ENCODE measurements at regions not wholly inside any gene's neighbourhood (a gene's known extent, or its start where the extent isn't known, plus 50 kb on each side); places are given as distances from the start of the nearest gene placed in this dataset.

DNA sequence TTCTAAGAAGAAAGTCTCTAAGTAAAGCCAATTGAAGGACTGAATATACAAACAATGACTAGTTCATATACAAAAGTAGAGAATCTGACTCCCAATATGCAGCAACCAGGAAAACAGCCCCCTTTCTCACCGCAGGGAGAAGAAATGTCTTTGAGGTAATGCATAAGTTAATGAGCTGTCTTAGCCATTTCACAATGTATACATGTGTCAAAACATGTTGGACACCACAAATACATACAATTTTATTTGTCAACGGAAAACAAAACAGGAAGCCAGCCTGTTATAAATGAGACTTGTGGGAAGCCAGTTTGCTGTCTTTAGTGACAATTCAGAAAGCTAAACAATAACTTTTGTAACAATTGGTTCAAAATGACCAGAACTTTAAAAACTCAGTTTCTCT lies 389.2 kb downstream of the CBLN2 start:
- Histone ChIP-seq H3K36me3 (ENCODE audit: insufficient read depth, low read length) (no peaks in the 10 kb centered on the region), H4K20me1 (ENCODE audit: insufficient read depth, low read length) (no peaks in the 10 kb centered on the region), H3K79me2 (ENCODE audit: insufficient read depth, low read length) (no peaks in the 10 kb centered on the region), H2AFZ (ENCODE audit: low read depth, low read length) (no peak overlapping the region), H3K27me3 (ENCODE audit: insufficient read depth, low read length, poor library complexity) (no peaks in the 10 kb centered on the region), H3K9me3 (ENCODE audit: insufficient read depth, low read length, severe bottlenecking) (no peaks in the 10 kb centered on the region), H3K9ac (ENCODE audit: low read depth, low read length) (no peak overlapping the region), H3K4me2 (ENCODE audit: insufficient read depth, low read length) (no peak overlapping the region), H3K27ac (ENCODE audit: low read length) (no peak overlapping the region), H3K4me3 (ENCODE audit: low read depth in 1 of 2, low read length in 2 of 2) (no peak overlapping the region), H3K4me1 (ENCODE audit: insufficient read depth, low read length) (no peaks in the 10 kb centered on the region)
- no peak for ATAC-seq (ENCODE audit: insufficient read depth, low read depth)
- no peak for TF ChIP-seq EZH2 (IDR thresholded peaks at IDR 0.05; ENCODE audit: borderline replicate concordance, low read depth, low read length, severe bottlenecking)
- TF ChIP-seq, protein P1, sequence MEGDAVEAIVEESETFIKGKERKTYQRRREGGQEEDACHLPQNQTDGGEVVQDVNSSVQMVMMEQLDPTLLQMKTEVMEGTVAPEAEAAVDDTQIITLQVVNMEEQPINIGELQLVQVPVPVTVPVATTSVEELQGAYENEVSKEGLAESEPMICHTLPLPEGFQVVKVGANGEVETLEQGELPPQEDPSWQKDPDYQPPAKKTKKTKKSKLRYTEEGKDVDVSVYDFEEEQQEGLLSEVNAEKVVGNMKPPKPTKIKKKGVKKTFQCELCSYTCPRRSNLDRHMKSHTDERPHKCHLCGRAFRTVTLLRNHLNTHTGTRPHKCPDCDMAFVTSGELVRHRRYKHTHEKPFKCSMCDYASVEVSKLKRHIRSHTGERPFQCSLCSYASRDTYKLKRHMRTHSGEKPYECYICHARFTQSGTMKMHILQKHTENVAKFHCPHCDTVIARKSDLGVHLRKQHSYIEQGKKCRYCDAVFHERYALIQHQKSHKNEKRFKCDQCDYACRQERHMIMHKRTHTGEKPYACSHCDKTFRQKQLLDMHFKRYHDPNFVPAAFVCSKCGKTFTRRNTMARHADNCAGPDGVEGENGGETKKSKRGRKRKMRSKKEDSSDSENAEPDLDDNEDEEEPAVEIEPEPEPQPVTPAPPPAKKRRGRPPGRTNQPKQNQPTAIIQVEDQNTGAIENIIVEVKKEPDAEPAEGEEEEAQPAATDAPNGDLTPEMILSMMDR (IDR thresholded peaks at IDR 0.05; ENCODE audit: borderline replicate concordance, extremely low read depth, low read length, poor library complexity, severe bottlenecking), result no peak
- DNase-seq, result no peak

- H2AFZ ChIP-seq (ENCODE audit: low read depth, low read length), result no peak overlapping the region
- no peaks in the 10 kb centered on the region for H3K9me3 ChIP-seq (ENCODE audit: insufficient read depth, low read length, severe bottlenecking)
- no peaks in the 10 kb centered on the region for H3K36me3 ChIP-seq (ENCODE audit: insufficient read depth, low read length)
- H3K4me3 ChIP-seq (ENCODE audit: low read depth in 1 of 2, low read length in 2 of 2), result no peak overlapping the region
- no peaks in the 10 kb centered on the region for H3K27me3 ChIP-seq (ENCODE audit: insufficient read depth, low read length, poor library complexity)
- H3K79me2 ChIP-seq (ENCODE audit: insufficient read depth, low read length), result no peaks in the 10 kb centered on the region
- H4K20me1 ChIP-seq (ENCODE audit: insufficient read depth, low read length), result no peaks in the 10 kb centered on the region
- TF ChIP-seq EZH2 (IDR thresholded peaks at IDR 0.05; ENCODE audit: borderline replicate concordance, low read depth, low read length, severe bottlenecking), result no peak
- TF ChIP-seq, protein P1 (IDR thresholded peaks at IDR 0.05; ENCODE audit: borderline replicate concordance, extremely low read depth, low read length, poor library complexity, severe bottlenecking), result no peak
- no peaks in the 10 kb centered on the region for H3K4me1 ChIP-seq (ENCODE audit: insufficient read depth, low read length)
- H3K4me2 ChIP-seq (ENCODE audit: insufficient read depth, low read length), result no peak overlapping the region
- no peak overlapping the region for H3K9ac ChIP-seq (ENCODE audit: low read depth, low read length)
- no peak for DNase-seq
- no peak overlapping the region for H3K27ac ChIP-seq (ENCODE audit: low read length)
- no peak for ATAC-seq (ENCODE audit: insufficient read depth, low read depth)
Measured at GRCh38 chr18:72152935-72153334, 391.2 kb downstream of the CBLN2 start.

DNA sequence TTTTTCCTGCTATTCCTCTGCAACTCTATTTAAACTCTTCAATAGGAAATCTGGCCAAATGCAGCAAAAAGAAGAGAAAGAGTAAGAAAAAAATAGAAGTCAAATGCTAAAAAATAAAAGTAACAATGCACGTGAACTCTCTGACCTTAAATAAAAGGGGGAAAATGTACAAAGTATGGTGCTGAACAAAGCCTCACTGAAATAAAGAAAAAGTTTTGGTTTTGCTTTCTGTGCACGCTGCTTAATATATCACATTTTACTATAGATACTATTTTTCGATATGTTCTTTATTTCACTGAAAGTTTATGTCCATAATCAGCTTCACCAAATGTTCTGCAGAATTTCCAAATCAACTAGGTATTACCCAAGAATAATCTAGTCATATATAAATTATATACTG lies 396.3 kb downstream of the CBLN2 start:
- no peak for DNase-seq
- Histone ChIP-seq H3K4me3 (ENCODE audit: low read depth in 1 of 2, low read length in 2 of 2) (no peak overlapping the region), H3K4me2 (ENCODE audit: insufficient read depth, low read length) (no peak overlapping the region), H2AFZ (ENCODE audit: low read depth, low read length) (no peak overlapping the region), H3K36me3 (ENCODE audit: insufficient read depth, low read length) (no peaks in the 10 kb centered on the region), H3K79me2 (ENCODE audit: insufficient read depth, low read length) (no peaks in the 10 kb centered on the region), H4K20me1 (ENCODE audit: insufficient read depth, low read length) (no peaks in the 10 kb centered on the region), H3K9ac (ENCODE audit: low read depth, low read length) (no peak overlapping the region), H3K27ac (ENCODE audit: low read length) (no peak overlapping the region), H3K27me3 (ENCODE audit: insufficient read depth, low read length, poor library complexity) (no peaks in the 10 kb centered on the region), H3K9me3 (ENCODE audit: insufficient read depth, low read length, severe bottlenecking) (no peaks in the 10 kb centered on the region), H3K4me1 (ENCODE audit: insufficient read depth, low read length) (no peaks in the 10 kb centered on the region)
- ATAC-seq (ENCODE audit: insufficient read depth, low read depth), result no peak
- TF ChIP-seq, protein P1 (IDR thresholded peaks at IDR 0.05; ENCODE audit: borderline replicate concordance, extremely low read depth, low read length, poor library complexity, severe bottlenecking), result no peak
- no peak for TF ChIP-seq EZH2 (IDR thresholded peaks at IDR 0.05; ENCODE audit: borderline replicate concordance, low read depth, low read length, severe bottlenecking)

- Histone ChIP-seq H2AFZ (ENCODE audit: low read depth, low read length) (no peak overlapping the region), H3K4me3 (ENCODE audit: low read depth in 1 of 2, low read length in 2 of 2) (no peak overlapping the region), H3K4me2 (ENCODE audit: insufficient read depth, low read length) (no peak overlapping the region), H3K36me3 (ENCODE audit: insufficient read depth, low read length) (no peaks in the 10 kb centered on the region), H3K4me1 (ENCODE audit: insufficient read depth, low read length) (no peaks in the 10 kb centered on the region), H3K9me3 (ENCODE audit: insufficient read depth, low read length, severe bottlenecking) (no peaks in the 10 kb centered on the region), H3K9ac (ENCODE audit: low read depth, low read length) (no peak overlapping the region), H3K27ac (ENCODE audit: low read length) (no peak overlapping the region), H4K20me1 (ENCODE audit: insufficient read depth, low read length) (no peaks in the 10 kb centered on the region), H3K79me2 (ENCODE audit: insufficient read depth, low read length) (no peaks in the 10 kb centered on the region), H3K27me3 (ENCODE audit: insufficient read depth, low read length, poor library complexity) (no peaks in the 10 kb centered on the region)
- no peak for TF ChIP-seq EZH2 (IDR thresholded peaks at IDR 0.05; ENCODE audit: borderline replicate concordance, low read depth, low read length, severe bottlenecking)
- TF ChIP-seq, protein P1 (IDR thresholded peaks at IDR 0.05; ENCODE audit: borderline replicate concordance, extremely low read depth, low read length, poor library complexity, severe bottlenecking), result no peak
- no peak for ATAC-seq (ENCODE audit: insufficient read depth, low read depth)
- DNase-seq, result no peak
Measured at GRCh38 chr18:72140007-72140406, 404.1 kb downstream of the CBLN2 start.
